ENCODE measurements at regions not wholly inside any gene's neighbourhood (a gene's known extent, or its start where the extent isn't known, plus 50 kb on each side); places are given as distances from the start of the nearest gene placed in this dataset.

GRCh38 chr5:109580225-109580624, 109.5 kb upstream of the MAN2A1 start:
- TF ChIP-seq, protein P1, sequence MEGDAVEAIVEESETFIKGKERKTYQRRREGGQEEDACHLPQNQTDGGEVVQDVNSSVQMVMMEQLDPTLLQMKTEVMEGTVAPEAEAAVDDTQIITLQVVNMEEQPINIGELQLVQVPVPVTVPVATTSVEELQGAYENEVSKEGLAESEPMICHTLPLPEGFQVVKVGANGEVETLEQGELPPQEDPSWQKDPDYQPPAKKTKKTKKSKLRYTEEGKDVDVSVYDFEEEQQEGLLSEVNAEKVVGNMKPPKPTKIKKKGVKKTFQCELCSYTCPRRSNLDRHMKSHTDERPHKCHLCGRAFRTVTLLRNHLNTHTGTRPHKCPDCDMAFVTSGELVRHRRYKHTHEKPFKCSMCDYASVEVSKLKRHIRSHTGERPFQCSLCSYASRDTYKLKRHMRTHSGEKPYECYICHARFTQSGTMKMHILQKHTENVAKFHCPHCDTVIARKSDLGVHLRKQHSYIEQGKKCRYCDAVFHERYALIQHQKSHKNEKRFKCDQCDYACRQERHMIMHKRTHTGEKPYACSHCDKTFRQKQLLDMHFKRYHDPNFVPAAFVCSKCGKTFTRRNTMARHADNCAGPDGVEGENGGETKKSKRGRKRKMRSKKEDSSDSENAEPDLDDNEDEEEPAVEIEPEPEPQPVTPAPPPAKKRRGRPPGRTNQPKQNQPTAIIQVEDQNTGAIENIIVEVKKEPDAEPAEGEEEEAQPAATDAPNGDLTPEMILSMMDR (IDR thresholded peaks at IDR 0.05), result no peak
- no peak for TF ChIP-seq EP300 (IDR thresholded peaks at IDR 0.05)
- no peak for TF ChIP-seq POLR2AphosphoS5 (IDR thresholded peaks at IDR 0.05)
